T-helper 2 cell treated with Interferon-gamma antibody and Interleukin-4, amounts not matched to agents 5 μg/mL and 100 μg/mL, for 36 hours (primary cell): ENCODE measurements at regions not wholly inside any gene's neighbourhood (a gene's known extent, or its start where the extent isn't known, plus 50 kb on each side); places are given as distances from the start of the nearest gene placed in this dataset.
"Not testable (repeated sequence)": the region's sequence is repeated elsewhere in the genome, so short reads cannot be mapped to it uniquely, and the experiment has no call there.

Experiments used
- DNase-seq: peaks from one replicate; pipeline ENCODE4 v3.0.0; 2021; ENCODE audit warnings: low spot score
- H3K27ac Mint-ChIP-seq: one replicate; pipeline ENCODE4 v1.8.0; 2021; ENCODE audit warnings: mild to moderate bottlenecking, mixed read lengths
- H3K27me3 Mint-ChIP-seq: one replicate; pipeline ENCODE4 v1.8.0; 2021; ENCODE audit warnings: low read depth, mixed read lengths
- H3K36me3 Mint-ChIP-seq: one replicate; pipeline ENCODE4 v1.8.0; 2021; ENCODE audit warnings: low read depth, mixed read lengths
- H3K4me1 Mint-ChIP-seq: one replicate; pipeline ENCODE4 v1.8.0; 2021; ENCODE audit warnings: low read depth, mixed read lengths
- H3K4me3 Mint-ChIP-seq: one replicate; pipeline ENCODE4 v1.8.0; 2022; ENCODE audit warnings: mild to moderate bottlenecking, moderate library complexity, mixed read lengths
- H3K9me3 Mint-ChIP-seq: one replicate; pipeline ENCODE4 v1.8.0; 2021; ENCODE audit warnings: mixed read lengths

GRCh38 chr6:130524552-130524951 lies 158.7 kb downstream of the TMEM200A start:
- H3K9me3 Mint-ChIP-seq: peaks cover 48% of the 10 kb centered on the region
- peaks cover 23% of the 10 kb centered on the region for H3K4me1 Mint-ChIP-seq
- no peak overlapping the region for H3K27ac Mint-ChIP-seq
- DNase-seq: no peak
- no peaks in the 10 kb centered on the region for H3K27me3 Mint-ChIP-seq
- peaks cover 21% of the 10 kb centered on the region for H3K36me3 Mint-ChIP-seq
- H3K4me3 Mint-ChIP-seq: no peak overlapping the region

- H3K9me3 Mint-ChIP-seq: peaks cover 47% of the 10 kb centered on the region
- H3K4me3 Mint-ChIP-seq: peak overlapping the region; percentile 6
- H3K27ac Mint-ChIP-seq: peak overlapping the region; percentile 27
- H3K27me3 Mint-ChIP-seq: no peaks in the 10 kb centered on the region
- H3K36me3 Mint-ChIP-seq: peaks cover 19% of the 10 kb centered on the region
- H3K4me1 Mint-ChIP-seq: peaks cover 22% of the 10 kb centered on the region
- no peak for DNase-seq
Observed at GRCh38 chr6:130525408-130525807, 159.6 kb downstream of the TMEM200A start.

- peaks cover 4% of the 10 kb centered on the region for H3K27me3 Mint-ChIP-seq
- peaks cover 46% of the 10 kb centered on the region for H3K9me3 Mint-ChIP-seq
- no peak for DNase-seq
- H3K36me3 Mint-ChIP-seq: peaks cover 18% of the 10 kb centered on the region
- no peak overlapping the region for H3K27ac Mint-ChIP-seq
- H3K4me1 Mint-ChIP-seq: peaks cover 18% of the 10 kb centered on the region
- no peak overlapping the region for H3K4me3 Mint-ChIP-seq
Observed at GRCh38 chr6:130526466-130526865, 160.6 kb downstream of the TMEM200A start.

DNA sequence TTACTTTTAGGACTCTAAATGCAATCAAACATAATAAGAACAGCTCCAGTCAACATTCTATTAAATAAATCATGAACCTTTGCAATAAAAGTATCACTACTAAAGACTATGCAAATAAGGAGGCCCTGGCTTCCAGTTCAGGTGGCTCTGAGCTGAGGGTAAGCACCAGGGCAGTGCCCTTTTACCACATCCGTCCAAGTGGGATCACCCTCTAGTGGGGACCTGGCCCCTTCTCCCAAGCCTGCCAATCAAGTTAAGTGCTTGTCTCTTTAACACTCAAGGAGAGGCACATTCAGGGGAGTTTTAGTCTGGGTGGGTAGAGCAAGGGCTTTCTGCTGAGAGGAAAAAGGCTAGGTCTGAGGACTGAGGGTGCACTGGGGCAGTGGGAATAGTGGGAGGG lies 161.4 kb downstream of the TMEM200A start:
- no peak overlapping the region for H3K4me3 Mint-ChIP-seq
- peaks cover 18% of the 10 kb centered on the region for H3K4me1 Mint-ChIP-seq
- H3K27ac Mint-ChIP-seq: no peak overlapping the region
- DNase-seq: no peak
- H3K27me3 Mint-ChIP-seq: peaks cover 4% of the 10 kb centered on the region
- peaks cover 18% of the 10 kb centered on the region for H3K36me3 Mint-ChIP-seq
- peaks cover 48% of the 10 kb centered on the region for H3K9me3 Mint-ChIP-seq

DNA sequence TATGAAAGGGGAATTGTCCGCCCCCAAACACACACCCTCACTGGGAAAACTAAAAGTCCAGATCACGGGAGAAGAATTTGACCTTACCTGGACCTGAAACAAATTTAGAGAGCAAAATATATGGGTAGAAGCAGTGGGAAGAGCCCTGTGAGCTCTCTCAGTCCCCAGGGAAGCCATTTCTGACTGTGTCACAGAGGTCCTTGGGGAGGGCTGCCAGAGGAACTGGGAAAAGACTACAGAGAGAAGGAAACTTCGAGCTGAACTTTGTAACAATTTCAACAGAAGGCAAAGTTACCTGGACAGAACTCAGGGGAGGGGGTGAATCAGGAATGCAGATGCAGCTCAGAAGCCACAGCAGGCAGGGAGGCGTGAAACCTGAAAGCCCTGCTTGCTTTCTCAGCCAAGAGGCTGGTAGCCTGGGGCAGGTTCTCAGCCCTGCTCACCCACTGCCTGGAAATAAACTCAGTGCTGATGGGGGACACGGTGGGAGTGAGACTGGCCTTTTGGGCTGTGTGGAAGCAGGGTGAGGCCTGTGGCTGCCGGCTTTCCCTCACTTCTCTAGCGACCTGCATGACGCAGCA lies 163.8 kb downstream of the TMEM200A start:
- Mint-ChIP-seq H3K9me3 (peaks cover 37% of the 10 kb centered on the region), H3K27ac (no peak overlapping the region), H3K4me3 (no peak overlapping the region), H3K36me3 (peaks cover 9% of the 10 kb centered on the region), H3K27me3 (peaks cover 4% of the 10 kb centered on the region), H3K4me1 (peaks cover 14% of the 10 kb centered on the region)
- DNase-seq: no peak

DNA sequence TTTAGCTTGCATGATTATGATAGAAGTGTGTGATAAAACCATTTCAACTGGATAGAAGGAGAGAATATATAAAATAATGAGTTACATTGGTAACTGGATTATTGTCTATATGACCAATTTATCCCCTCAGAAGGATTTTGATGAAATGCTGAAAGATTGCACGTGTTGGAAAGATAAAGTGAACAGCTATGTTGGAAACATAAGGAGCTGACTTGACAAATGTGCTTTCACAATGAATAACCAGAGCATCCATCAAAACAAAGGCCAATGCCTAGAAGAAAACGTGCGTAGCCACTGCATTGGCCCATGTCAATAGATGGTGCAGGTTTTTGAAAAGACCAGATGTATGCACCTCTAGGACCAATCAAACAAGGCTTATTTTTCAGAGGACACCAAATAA lies 168.8 kb downstream of the TMEM200A start:
- H3K4me3 Mint-ChIP-seq: no peak overlapping the region

DNA sequence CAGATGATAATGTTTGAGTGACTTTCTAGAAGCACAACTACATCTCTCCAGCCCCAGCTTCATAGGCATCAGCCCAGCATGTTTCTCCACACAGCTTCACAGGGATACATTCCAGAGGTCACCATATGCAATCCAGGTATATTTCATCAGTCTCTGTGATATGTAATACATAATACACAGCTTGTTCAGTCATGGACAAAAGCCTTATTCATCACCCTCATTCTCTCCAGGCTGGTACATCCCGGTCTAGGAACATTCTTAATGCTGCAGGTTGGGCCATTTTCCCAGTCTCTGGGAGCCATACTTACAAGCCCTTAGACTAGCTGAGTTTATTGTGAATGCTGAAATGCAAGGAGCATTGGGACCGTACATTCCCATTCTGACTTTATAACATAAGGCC lies 169.4 kb downstream of the TMEM200A start:
- Mint-ChIP-seq H3K4me3 (no peak overlapping the region), H3K36me3 (peaks cover 34% of the 10 kb centered on the region), H3K27ac (no peak overlapping the region), H3K27me3 (peaks cover 4% of the 10 kb centered on the region), H3K4me1 (peaks cover 6% of the 10 kb centered on the region), H3K9me3 (peaks cover 54% of the 10 kb centered on the region)
- no peak for DNase-seq

More for the DNA sequence above, 168.8 kb downstream of the TMEM200A start:
- Mint-ChIP-seq H3K27ac (no peak overlapping the region), H3K9me3 (peaks cover 49% of the 10 kb centered on the region), H3K27me3 (peaks cover 4% of the 10 kb centered on the region), H3K36me3 (peaks cover 30% of the 10 kb centered on the region), H3K4me1 (peaks cover 6% of the 10 kb centered on the region)
- DNase-seq: no peak

DNA sequence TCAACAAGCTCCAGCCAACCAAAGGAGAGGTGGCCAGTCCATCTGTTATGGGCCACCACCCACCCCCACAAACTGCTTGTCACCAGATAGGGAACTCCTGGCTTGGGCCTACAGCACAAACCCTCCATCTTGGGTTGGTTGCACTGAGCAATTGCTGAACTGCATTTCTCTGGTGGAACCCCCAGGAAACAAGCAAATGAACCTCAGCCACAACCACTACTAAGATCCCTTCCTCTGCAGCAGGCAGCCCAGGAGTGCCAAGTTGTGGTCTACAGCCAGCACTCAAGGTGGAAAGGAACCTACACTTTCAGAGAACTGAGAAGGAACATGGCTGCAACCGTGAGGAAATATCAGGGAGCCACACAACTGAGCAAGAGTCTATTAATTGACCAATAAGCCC lies 171.6 kb downstream of the TMEM200A start:
- Mint-ChIP-seq H3K36me3 (peaks cover 34% of the 10 kb centered on the region), H3K4me1 (peaks cover 6% of the 10 kb centered on the region), H3K4me3 (no peak overlapping the region), H3K27me3 (no peaks in the 10 kb centered on the region), H3K27ac (peak overlapping the region; percentile 10), H3K9me3 (peaks cover 55% of the 10 kb centered on the region)
- no peak for DNase-seq

DNA sequence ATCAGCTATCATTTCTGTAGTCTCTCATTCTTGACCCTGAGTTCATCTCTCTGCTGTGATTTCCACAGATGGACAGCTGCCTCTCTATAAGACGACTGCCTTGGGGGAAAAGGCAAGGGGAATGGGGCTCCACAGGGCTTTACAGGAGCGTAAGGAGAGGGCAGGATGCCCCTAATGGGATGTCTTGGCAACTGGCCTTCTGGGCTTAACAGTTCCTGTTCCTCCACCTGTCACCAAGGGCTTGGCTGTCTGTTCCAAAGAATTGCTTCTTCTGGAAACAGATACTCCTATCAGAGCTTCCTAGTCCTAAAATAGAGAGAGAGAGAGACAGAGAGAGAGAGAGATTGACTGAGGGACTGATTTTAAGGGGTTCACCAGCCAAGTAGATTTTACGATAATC lies 181.9 kb downstream of the TMEM200A start:
- DNase-seq: no peak
- Mint-ChIP-seq H3K9me3 (peaks cover 6% of the 10 kb centered on the region), H3K27ac (no peak overlapping the region), H3K4me1 (peaks cover 3% of the 10 kb centered on the region), H3K36me3 (no peaks in the 10 kb centered on the region), H3K27me3 (no peaks in the 10 kb centered on the region), H3K4me3 (no peak overlapping the region)

GRCh38 chr6:130557481-130558112 lies 191.8 kb downstream of the TMEM200A start:
- no peak overlapping the region for H3K4me3 Mint-ChIP-seq
- peaks cover 20% of the 10 kb centered on the region for H3K9me3 Mint-ChIP-seq
- no peak for DNase-seq
- H3K4me1 Mint-ChIP-seq: peaks cover 16% of the 10 kb centered on the region
- peaks cover 5% of the 10 kb centered on the region for H3K36me3 Mint-ChIP-seq
- H3K27me3 Mint-ChIP-seq: no peaks in the 10 kb centered on the region
- H3K27ac Mint-ChIP-seq: no peak overlapping the region

- no peak overlapping the region for H3K4me3 Mint-ChIP-seq
- H3K27me3 Mint-ChIP-seq: no peaks in the 10 kb centered on the region
- no peak for DNase-seq
- H3K9me3 Mint-ChIP-seq: peaks cover 21% of the 10 kb centered on the region
- H3K4me1 Mint-ChIP-seq: peaks cover 14% of the 10 kb centered on the region
- peaks cover 7% of the 10 kb centered on the region for H3K36me3 Mint-ChIP-seq
- no peak overlapping the region for H3K27ac Mint-ChIP-seq
Observed at GRCh38 chr6:130558131-130558530, 192.3 kb downstream of the TMEM200A start.

- Mint-ChIP-seq H3K9me3 (peaks cover 23% of the 10 kb centered on the region), H3K36me3 (peaks cover 11% of the 10 kb centered on the region), H3K27me3 (no peaks in the 10 kb centered on the region), H3K4me3 (no peak overlapping the region), H3K4me1 (peaks cover 16% of the 10 kb centered on the region), H3K27ac (no peak overlapping the region)
- no peak for DNase-seq
Observed at GRCh38 chr6:130559166-130559565, 193.3 kb downstream of the TMEM200A start.

DNA sequence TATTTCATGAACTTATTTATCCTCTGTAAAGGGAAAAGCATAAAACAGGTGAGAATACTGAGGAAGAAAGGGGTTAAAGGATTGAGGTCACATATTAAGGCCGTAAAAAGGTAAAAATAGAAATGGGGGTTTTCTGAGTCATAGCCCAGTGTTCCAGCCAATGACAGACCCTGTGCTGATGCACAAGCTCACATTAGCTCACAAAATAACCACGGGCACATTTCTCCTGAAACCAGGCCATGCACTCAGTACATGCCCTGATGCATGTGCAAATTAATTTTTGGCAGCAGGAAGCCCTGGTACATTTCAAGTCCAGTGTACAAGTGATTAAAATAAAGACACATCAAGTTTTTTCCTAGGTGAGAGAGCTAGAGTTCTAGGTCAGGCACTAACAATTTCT lies 194.4 kb downstream of the TMEM200A start:
- no peaks in the 10 kb centered on the region for H3K27me3 Mint-ChIP-seq
- peaks cover 15% of the 10 kb centered on the region for H3K4me1 Mint-ChIP-seq
- no peak for DNase-seq
- H3K4me3 Mint-ChIP-seq: no peak overlapping the region
- H3K9me3 Mint-ChIP-seq: peaks cover 23% of the 10 kb centered on the region
- H3K27ac Mint-ChIP-seq: no peak overlapping the region
- peaks cover 11% of the 10 kb centered on the region for H3K36me3 Mint-ChIP-seq

DNA sequence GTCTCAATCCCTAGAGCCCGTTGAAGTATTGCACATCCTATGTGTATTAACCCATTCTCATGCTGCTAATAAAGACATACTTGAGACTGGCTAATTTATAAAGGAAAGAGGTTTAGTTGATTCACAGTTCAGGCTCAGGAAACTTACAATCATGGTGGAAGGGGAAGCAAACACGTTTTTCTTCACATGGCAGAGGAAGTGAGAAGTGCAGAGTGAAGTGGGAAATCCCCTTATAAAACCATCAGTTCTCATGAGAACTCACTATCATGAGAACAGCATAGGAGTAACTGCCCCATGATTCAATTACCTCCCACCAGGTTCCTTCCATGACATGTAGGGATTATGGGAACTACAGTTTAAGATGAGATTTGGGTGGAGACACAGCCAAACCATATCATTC lies 195.3 kb downstream of the TMEM200A start:
- H3K36me3 Mint-ChIP-seq: peaks cover 14% of the 10 kb centered on the region
- H3K4me3 Mint-ChIP-seq, H3K27me3 Mint-ChIP-seq, H3K27ac Mint-ChIP-seq, DNase-seq: not testable (repeated sequence)
- peaks cover 15% of the 10 kb centered on the region for H3K4me1 Mint-ChIP-seq
- peaks cover 23% of the 10 kb centered on the region for H3K9me3 Mint-ChIP-seq

- Mint-ChIP-seq H3K9me3 (peaks cover 28% of the 10 kb centered on the region), H3K27ac (no peak overlapping the region), H3K36me3 (peaks cover 19% of the 10 kb centered on the region), H3K4me3 (no peak overlapping the region), H3K4me1 (peaks cover 12% of the 10 kb centered on the region), H3K27me3 (no peaks in the 10 kb centered on the region)
- no peak for DNase-seq
Observed at GRCh38 chr6:130565696-130566095, 199.9 kb downstream of the TMEM200A start.
